SKM-1 treated with dmso at 0.1 percent for 144 hours (cell line): ENCODE measurements at regions not wholly inside any gene's neighbourhood (a gene's known extent, or its start where the extent isn't known, plus 50 kb on each side); places are given as distances from the start of the nearest gene placed in this dataset.
"Not testable (repeated sequence)": the region's sequence is repeated elsewhere in the genome, so short reads cannot be mapped to it uniquely, and the experiment has no call there.

Experiments used
- DNase-seq: peaks from one replicate; lab custom pipeline; 2025; ENCODE audit not compliant: unreplicated experiment; lab: John Stamatoyannopoulos, UW

DNA sequence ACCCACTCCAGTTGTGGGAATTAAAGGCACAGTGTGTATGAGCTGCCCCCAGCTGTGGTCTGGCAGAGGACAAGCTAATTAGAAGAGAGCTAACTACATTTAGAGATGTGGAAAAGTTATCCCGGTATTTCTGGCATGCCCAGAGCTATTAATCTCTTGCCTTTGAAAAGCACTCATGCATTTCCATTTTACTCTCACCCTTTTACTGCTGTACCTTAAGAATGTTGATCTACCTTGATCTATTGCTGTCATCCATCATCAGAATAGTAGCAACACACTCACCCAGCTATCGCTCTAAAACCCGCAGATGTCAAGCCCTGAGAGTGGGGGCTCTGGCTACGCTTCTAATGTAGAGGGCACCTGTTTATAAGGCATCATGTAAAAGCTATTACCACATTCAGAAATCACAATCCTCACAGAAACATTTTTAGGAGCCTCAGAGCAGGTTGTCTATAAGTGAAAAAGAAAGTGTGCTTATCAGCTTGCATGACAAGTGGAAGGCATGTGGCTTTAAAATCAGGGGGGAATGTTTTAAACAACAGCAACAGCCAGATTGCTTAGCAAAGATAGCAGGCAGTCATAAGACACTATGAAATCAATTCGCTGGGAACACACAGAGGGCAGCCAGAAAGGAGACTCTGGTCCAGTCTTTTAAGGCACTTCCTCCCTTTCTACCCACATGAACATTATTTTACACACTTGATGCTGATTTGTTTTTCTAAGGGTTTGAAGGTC, 224.2 kb upstream of the IRS2 start:
- no peak for DNase-seq

DNA sequence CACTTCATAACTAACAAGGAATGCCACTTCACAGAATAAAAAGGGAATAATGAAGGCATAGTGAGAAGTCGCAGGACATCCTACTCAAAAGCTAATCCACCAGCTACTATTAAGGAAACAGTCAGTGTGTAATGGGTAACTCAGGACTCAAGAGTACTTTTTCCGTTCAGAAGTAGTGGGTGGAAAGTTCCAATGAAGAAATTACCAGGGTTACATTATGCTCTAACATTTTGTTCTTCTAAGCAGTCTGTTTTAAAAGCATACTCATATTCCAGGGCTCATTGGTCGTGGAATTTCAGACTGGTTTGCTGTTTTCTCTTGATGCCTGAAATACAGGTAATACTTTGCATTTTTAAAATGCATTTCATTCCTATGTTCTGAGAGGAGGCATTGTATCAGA, 222.4 kb upstream of the IRS2 start:
- DNase-seq: no peak

DNA sequence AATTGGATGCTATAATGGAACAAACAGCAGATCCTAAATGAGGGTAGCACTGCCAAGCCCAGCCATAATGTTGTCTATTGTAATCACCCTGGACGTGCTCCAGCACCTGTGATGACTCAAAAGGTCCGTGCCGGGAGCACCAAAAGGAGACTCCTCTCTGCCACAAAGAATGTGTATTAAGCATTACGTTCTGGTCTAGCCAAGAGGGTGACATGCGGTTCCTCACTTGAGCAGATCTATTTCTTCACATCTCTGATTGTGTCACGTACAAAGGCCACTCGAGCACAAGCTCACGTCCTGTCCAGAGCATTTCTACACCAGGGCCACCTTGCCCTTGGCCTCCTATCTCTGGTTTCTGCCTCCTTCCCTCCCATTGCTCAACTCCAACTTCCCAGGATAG, 219.9 kb upstream of the IRS2 start:
- DNase-seq: no peak

DNA sequence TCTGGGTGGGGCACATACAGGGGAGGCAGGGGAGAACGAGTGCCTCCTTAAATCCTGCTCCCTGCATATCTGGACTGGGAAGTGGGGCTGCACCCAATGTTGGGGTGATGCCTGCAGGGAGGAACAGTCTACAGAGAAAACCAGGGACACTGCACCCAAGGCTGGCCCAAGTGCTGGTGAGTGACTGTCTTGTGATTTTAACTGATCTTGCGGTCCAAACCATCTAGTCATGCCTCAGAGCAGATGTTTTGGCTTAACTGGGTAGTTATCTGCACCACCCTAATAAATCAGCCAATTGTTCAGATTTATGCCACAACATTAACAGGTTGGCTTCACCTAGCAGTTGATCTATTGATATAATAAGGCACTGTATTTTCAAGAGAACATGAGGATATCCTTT, 219.2 kb upstream of the IRS2 start:
- DNase-seq: no peak

DNA sequence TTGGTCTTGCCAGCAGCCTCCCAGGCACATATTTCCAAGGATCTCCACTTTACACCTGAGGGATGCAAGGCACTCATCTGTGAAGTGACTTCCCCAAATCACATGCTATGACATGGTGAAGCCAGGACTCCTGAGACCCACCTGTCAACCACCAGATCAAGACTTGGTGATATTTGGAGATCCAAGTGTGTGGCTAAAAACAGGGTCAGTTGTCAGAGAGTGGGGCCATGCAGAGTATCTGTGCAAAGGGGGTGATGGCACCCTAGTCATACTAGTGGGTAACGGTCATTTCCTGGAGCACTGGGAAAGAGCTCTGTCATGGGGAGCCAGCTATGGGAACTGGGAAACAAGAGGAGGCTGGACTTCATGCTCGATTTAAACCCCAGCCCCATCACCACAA, 218.4 kb upstream of the IRS2 start:
- DNase-seq: no peak

DNA sequence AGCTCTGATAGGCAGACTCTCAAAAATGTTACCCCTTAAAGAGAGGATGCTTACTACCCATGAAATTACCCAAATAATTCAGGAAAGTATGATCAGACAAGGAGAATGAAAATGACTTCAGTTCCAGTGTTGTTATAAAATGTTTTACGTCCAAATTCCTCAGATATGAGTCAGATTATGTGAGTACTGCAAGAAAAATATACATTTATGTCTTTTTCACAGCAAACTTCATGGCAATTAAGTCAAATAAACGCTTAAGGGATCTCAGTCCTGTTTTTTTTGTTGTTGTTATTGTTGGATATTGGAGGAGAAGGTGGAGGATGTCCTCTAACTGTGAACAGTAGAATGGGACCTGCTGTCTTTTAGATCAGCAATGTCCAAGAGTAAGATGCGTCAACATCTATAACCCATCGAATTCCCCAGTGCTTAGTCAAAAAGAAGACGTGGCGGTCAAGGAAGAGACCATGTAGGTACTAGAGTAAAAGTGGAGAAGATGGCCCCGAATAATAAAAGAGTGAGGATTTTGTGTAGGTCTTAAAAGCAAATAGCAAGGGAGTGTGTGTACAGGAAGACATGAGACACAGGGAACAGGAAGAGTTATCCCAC, 215.4 kb upstream of the IRS2 start:
- no peak for DNase-seq

DNA sequence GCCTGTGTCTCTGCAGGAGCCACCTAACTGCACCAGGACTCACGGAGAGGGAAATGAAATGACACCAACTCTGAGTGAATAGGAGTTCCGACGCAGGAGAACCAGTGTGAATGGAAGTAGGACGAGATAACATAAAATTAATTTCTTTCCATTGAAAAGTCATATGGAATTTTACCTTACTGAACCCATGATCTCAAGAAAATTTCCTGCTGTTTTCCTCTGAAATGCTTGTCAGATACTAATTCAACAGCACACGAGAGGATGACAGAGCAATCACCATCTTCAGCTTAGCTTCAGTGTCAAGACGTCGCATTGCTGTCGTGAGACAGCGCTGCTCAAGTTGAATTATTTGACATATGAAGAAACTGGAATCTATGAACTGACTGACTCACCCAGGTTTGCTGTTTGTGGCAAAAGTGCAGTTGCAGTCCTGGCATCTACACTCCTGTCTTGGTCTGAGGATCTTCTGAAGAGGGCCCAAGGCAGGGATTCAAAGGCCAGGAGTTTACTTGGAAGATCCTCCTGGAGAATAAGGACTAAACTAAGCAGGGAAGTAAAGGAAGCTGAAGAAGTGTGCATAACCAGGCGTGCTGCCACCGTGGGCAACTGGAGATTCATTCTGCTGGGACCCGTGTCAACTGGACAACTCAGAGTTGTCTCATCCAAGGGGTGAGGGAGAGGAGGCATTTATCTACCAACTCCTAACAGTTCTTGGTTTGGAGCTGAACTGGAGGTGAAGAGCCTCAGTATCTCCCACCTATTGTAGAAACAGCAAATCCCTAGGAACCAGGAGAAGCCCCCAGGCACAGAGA, 214.4 kb upstream of the IRS2 start:
- no peak for DNase-seq

DNA sequence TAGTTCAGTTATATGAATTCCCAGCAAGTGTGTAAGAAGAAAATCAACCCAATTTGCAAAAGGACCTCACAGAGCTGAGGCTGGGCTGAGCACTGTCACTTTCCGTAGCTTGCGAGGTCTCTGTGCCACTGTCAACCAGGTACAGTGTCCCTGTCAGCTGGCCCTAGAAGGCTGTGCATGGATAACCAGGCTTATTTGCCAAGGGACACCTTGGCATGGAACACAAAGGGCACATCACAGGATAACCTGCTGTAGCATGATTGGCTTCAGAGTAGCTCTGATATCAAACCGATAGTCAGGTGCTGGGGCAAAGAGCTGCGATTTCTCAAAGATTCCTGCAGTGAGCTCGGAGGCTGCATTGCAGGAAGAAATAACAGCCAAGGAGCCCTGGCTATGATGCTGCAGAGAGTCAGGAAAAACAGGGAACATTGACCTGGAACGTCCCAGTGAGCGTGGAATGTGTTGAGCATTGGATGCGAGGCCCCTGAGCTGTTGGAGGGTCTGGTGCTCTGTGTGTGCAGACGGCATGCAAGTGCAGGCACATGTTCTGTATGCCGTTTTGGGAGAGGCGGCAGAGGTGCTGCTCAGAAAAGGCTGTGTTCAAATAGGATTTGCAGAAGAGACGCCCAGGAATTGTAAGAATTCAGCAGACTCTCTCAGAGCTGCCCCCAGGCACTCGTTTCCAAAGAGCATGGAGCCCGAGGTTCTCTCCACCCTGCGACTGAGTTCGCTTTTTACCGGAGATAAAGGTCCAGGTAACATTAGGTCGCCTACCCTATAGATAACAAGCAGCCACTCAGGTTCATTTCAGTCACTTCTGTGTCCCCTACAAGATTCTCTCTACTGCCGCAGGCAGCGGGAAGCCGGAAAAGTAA, 213.5 kb upstream of the IRS2 start:
- DNase-seq: no peak

DNA sequence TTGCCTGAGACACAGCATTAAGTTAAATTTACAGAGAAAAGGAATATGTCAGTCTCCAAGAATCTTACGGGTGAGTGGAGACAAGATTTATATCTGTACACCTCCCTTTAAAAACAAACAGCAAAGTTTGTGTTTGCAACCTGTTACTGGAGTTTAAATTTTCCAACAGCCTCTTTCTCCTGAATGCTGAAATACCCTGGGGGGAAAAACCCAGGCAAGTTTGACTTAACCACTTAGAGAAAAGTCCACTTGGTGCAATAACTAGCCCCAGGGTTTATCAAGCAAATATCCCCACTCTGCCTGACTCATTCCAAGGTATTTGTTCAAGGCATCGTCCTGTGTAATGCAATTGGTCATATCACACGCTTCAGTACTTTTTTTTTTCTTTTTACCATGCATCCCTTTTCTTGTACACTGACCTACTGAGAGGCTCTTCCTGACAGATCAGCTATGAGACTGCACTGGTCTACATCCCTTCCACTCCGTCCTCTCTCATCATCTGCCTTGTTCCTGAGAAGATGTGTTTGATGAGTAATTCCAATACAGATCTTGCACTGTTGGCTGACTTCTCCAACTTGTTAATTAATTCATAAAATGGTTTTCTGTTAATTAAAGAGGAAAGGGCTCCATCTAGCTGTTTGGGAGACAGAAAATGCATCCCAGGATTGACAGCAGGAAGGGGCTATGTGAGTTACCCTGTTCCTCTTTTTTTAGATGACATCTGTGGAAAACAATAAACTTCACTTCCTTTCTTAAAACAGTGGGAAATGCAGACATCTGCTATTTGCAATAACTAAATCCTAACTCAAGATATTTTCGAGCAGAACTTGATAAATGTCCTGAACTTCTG, 212.5 kb upstream of the IRS2 start:
- no peak for DNase-seq

DNA sequence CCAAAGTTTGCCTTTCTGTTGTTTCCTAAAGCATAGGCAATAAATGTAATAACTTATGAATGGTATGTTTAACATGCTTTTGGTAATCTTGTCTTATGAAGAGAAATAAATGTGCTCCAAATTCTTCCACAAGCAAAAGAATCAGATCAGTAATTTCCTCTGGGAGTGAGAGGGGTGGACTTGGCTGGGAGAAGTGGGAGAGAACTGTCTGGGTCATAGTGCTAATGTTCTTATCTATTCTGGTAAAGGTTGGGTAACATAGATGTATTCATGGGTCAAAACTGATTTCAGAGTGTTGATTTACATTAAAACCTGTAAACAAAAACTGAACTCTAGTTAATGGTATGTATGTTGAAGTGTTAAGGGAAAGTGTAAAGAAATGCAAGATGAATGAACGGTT, 211.7 kb upstream of the IRS2 start:
- no peak for DNase-seq

DNA sequence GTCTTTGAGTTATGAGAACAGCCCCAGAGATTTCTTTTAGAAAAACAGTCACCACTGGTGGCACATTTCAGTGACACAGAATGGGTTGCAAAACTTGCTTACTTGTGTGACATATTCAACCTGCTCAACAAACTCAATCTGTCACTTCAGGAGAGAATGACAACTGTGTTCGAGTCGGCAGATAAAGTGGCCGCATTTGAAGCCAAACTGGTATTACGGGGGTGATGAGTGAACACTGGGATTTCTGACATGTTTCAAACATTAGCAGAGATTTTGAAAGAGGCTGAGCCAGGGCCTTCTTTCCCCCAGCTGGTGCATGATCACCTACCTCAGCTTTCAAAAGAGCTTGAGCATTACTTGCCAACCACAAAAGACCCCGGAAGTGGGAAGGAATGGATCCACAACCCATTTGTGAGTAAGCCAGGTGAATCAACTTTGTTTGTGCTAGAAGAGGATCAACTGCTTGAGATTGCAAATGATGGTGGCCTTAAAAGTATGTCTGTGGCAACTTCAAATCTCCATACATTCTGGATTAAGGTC, 210.7 kb upstream of the IRS2 start:
- DNase-seq: not testable (repeated sequence)

DNA sequence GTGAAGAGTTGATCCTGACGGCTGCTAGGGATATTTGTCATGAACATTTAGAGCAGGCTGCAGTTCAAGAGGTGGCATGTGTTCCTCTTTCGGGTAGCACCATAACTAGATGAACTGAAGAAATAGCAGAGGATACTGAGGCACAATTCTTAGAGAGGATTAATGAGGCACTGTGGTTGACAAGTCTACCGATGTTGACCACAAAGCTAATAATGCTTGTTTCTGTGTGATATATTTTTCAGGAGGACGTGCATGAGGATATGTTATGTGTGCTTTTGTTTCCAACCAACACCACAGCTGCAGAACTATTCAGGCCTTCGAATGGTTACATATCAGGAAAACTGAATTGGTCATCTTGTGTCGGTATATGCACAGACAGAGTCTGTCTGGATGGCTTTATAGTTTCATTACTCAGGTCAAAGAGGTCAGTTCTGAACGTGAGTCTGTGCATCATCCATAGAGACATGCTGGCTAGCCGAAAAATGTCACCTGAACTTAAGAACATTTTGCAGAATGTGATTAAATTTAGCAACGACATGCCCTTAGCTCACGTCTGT, 210.1 kb upstream of the IRS2 start:
- DNase-seq: no peak

DNA sequence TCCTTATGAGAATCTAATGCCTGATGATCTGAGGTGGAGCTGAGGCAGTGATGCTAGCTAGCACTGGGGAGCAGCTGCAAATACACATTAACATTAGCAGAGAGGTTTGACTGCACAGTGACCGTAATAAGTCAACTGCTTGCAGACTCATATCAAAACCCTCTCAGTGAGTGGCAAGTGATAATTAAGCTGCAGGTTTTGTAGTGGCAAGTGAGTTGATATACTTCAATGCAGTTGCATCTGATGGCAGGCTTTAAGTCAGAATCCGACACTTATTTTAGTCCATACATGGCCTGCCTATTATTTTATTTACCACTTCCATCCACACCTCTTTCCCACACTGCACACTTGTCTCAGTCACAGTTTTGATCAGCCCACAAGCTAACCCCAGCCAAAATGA, 209.2 kb upstream of the IRS2 start:
- DNase-seq: no peak

DNA sequence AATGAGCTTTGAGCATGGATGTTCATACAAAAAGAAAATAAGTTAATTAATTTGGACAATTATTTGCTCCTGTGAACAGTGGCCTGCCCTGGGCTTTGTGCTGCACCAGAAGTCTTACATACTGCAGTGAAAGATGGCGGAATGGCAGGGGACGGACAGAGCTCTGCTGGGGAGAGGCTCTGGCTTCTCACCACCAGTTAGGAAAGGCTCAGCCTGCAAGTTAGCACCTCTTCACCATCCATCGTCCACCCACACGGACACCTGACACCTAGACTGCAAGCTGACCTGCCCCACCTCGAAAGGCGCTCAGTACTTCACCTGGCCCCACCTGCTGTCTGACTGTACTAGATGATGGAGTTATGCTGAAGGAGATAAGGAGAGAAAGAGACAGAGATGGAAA, 203.9 kb upstream of the IRS2 start:
- no peak for DNase-seq

DNA sequence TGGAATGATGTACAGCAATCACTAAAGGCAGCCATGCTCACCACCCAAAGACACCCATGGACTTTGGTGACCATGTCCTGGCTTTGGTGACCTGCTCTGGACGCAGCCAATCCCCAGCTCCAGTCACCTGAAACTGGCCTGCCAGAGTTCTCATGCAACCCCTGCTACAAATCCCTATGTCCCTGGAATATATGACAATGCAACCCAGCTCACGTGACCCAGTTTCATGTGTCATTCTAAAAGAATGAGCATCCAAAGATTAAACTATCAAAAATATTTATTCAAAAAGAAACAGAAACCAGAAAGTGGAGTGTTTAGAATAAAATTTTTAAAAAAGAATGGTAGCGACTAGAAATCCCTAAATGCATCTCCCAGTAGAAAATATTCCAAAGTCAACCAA, 203.3 kb upstream of the IRS2 start:
- no peak for DNase-seq

DNA sequence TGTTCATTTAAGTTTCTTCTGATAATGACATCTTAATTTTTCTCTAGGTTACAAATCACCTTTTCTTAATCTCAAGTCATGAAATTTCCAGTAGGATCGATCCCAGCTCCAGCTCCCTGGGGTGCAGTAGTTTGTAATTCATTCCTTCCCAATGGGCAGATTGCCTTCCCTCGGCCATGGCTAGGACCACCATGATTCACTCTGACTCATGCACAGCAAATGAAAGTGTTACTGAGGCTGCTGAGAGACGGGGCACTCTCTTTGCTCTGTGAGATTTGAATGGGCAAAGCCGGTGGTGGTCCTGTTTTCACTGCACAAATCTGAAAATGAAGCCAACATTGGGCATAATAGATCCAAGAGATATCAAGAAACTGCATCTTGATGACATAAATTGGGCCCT, 202.8 kb upstream of the IRS2 start:
- DNase-seq: no peak

DNA sequence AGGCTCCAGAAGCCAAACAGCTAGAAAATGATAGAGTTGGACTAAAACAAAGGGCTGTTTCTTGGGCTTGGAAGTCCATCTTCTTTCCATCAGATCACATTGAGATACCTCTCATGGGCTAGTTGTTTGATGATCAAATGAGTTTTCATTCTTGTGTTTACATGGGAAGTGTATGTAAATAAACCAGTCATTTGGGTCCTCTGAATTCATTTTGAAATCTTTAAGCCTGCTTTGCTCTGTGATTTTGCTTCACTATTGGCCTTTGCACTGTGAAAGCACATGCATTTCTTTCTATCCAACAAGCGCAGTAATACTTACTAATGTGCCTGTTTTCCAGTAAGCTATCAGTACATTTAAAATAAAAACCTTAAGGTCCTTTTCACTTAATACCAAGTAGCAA, 200.5 kb upstream of the IRS2 start:
- DNase-seq: no peak

DNA sequence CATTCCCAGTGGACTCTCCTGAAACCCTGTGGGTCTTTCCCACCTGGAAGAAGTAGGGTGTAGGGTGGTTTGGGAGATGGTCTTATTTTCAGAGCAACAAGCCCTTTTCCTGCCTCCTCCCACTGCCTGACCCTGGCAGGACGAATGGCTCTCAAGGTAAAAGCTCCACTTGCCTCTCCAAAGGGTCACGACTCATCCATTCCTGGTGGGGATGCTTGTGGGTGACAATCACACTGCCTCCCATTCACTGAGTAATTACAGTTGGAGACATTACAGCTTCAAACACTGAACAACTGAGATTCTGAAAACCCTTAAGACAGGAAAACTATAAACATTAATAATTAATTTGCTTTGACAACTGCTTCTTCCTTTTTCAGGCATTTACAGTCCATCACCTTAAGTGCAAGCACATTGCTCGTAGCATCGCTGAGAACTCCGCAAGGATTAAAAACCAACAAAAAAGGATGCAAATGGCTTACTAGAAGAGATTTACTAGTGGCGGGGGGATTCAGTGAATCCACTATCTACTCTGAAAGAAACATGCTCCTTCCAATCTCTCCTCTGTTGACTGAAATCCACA, 199.6 kb upstream of the IRS2 start:
- DNase-seq: no peak

DNA sequence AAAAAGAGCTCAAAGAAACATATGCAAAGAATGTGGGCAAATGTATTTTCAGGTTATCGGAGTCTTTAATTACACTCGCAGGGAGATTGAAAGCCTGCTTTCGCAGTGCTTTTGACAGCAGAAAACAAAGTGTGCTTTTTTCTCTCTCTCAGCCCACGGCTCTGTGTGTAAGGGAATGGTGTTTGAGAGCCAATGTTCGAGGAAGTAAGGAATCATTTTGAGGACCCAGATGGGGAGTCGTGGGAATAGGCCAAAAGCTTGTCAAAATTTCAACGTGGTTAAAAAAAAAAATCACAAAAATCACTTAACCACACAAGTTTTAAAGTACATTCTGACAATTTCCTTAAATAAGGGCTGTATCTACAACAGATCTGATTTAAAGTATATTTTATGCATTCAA, 197.1 kb upstream of the IRS2 start:
- DNase-seq: no peak
